Uterus (tissue), 2 donors: ENCODE measurements at regions not wholly inside any gene's neighbourhood (a gene's known extent, or its start where the extent isn't known, plus 50 kb on each side); places are given as distances from the start of the nearest gene placed in this dataset.

ENCODE experiments used
- CTCF ChIP-seq, 4 experiments: fragments of 200-600 bp in 2 of 4; fragments of 450-650 bp in 2 of 4; sonication (generic) in 2 of 4; IDR thresholded peaks; one replicate each; pipeline ENCODE4 v1.5.1; 2016 to 2019; ENCODE audit warnings: antibody characterized with exemption in 4 of 4, mild to moderate bottlenecking in 2 of 4, moderate library complexity in 1 of 4
- POLR2A ChIP-seq, 2 donors: fragments of 450-650 bp; IDR thresholded peaks; one replicate each; pipeline ENCODE4 v1.6.1; 2016; ENCODE audit warnings: antibody characterized with exemption in 2 of 2, mild to moderate bottlenecking in 1 of 2, moderate library complexity in 1 of 2

DNA sequence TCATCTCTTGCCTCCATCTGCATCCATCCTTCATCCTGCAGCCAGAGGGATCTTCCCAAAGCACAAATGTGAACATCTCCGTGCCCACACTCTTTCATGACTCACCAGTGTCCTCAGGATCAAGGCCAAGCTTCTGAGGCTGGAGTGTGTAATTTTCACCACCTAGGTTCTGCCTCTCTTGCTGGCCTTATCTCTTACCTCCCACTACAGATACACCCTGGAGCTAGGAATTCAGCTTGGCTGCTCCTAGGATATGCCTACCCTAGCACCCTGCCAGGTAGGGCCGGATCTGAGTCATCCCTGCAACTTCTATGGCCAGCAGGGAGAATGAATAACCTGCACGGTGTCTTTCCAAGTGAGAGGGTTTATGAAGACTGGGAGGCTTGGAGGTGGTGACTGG, 208.7 kb upstream of the CSF3R start:
- no peak for TF ChIP-seq CTCF (IDR thresholded peaks at IDR 0.05)
- TF ChIP-seq POLR2A (IDR thresholded peaks at IDR 0.05), result no peak
